OCI-LY7 (cell line): ENCODE measurements at regions not wholly inside any gene's neighbourhood (a gene's known extent, or its start where the extent isn't known, plus 50 kb on each side); places are given as distances from the start of the nearest gene placed in this dataset.

Experiments used
- CTCF ChIP-seq: fragments of 200-600 bp; sonication (generic); conservative IDR thresholded peaks from 2 replicates; pipeline ENCODE4 v1.5.1; 2014; ENCODE audit warnings: mild to moderate bottlenecking, antibody characterized with exemption, low read length, moderate library complexity, mixed read lengths
- EZH2phosphoT487 ChIP-seq: fragments of 200-600 bp; sonication (generic); IDR thresholded peaks from 2 replicates; pipeline ENCODE4 v1.6.1; 2018; ENCODE audit warnings: low read depth, borderline replicate concordance, mild to moderate bottlenecking, mixed run types, antibody characterized with exemption, low read length, moderate library complexity, mixed read lengths

- TF ChIP-seq CTCF (no peak), EZH2phosphoT487 (no peak)
Measured at GRCh38 chr12:46990211-46990610, 89.2 kb upstream of the PCED1B start.
